ENCODE measurements at regions not wholly inside any gene's neighbourhood (a gene's known extent, or its start where the extent isn't known, plus 50 kb on each side); places are given as distances from the start of the nearest gene placed in this dataset.

DNA sequence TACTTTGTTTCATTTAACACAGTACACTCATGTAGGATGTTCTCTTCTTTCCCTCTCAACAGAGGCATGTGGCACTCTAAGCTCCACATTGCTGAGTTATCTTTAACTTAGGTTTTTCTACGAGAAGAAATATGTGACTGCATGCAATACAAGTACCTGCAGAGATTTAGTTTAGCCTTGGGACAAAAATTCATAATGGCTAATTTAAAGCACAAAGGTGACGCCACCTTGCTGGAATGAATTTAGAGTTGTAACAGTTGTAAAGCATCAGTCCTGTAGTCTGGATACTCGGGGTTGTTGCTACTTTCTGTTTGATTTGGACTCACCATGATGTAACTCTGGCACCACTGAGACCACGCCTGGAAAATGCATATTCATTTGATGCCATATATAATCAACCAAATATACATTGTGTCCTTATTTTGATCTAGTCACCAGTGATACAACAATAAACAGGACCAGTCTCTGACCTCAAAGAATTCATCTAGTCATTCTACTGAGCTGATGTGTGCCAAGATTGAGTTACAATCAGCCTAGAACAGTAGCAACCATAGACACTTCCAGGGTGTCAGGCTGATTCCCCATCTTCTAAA lies 451.0 kb upstream of the ZFP42 start:
- no peak for DNase-seq

DNA sequence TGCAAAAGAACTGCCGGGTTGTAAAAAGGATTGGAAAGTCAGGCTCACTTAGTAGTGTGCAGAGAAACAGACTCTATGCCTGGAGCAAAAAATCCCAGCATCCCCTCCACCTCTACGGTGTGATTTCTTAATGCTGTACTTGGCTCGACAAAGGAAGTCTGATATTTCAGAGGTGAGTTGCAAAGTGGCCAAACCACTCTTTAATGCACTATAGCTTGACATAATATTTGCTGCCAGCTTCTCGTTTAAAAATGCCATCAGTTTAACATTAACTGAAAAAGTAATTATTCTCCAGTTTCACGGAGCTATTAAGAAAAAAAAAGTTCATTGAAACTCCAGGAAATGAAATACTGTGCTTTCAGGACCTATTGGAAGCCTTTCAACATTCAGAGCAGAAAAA lies 448.3 kb upstream of the ZFP42 start:
- no peak for DNase-seq

DNA sequence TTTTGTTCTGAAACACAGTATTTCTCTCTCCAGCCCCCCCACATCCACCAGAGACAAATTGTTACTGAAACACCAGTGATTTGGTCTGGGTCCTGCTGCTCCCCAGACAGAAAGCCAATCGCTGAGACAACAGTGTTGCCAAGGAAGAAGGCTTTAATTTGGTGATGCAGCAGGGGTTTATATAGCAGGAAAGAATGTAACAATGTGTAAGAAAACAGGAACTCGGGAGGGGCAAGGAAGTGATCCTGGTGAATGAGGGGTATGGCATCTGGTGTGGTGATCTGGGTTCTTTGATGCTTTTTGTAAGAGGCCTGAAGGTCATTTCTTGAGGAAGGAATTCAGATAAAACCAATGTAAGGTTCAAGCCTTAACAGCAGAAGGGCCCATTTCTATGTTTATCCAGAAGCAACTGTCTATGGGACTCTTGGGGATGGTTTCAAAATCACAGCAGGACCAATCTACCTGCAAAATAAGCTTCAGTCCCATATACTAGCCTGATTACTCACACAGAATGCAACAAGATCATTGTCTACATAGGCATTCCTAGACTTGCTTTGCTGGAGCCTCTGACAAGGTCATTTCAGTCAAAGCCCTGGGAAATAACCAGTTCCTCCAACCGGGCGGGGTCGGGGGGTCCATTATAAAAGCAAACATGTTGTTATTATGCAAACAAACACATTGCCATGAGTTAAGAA lies 445.2 kb upstream of the ZFP42 start:
- DNase-seq: no peak

- DNase-seq: no peak
These were observed 442.8 kb upstream of the ZFP42 start for GRCh38 chr4:187552781-187553180.

DNA sequence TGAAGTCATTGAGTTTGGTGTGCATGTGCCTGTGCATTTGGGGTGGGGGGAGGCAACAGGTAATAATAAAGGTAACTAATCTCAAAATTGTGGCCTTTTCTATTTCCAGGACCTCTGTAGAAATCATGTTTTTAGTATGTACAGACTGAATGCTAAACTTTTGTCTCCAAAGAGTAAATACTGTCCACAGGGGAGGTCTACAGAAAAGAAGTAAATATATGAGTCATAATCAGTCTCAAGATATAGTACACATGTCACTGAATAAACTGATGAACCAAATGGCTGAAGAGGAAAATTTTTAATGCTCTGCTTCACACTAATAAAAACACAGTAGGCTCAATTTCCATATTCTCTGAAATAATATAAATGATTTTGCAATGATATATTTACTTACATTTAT lies 440.4 kb upstream of the ZFP42 start:
- no peak for DNase-seq

- DNase-seq: no peak
These were observed 437.2 kb upstream of the ZFP42 start for GRCh38 chr4:187558391-187558790.

DNA sequence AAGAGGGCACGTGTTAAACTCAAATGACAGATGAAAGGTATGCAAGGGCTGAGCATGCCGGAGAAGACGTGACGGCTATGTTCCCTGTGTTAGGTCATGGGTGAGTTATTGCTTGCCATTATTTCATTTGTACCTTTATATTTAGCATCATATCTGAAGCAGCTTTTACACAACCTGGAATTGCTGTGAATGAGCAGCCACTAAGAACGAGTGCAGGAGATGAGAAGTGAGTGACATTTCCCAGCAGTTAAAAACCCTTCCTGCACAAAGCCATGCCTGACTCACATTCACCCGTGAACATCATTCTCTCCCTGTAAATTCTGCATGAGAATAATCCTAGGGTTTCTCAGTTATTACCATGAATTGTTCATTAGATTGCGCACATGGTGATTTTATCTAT lies 433.2 kb upstream of the ZFP42 start:
- no peak for DNase-seq

- DNase-seq: no peak
These were observed 430.2 kb upstream of the ZFP42 start for GRCh38 chr4:187565416-187565815.

DNA sequence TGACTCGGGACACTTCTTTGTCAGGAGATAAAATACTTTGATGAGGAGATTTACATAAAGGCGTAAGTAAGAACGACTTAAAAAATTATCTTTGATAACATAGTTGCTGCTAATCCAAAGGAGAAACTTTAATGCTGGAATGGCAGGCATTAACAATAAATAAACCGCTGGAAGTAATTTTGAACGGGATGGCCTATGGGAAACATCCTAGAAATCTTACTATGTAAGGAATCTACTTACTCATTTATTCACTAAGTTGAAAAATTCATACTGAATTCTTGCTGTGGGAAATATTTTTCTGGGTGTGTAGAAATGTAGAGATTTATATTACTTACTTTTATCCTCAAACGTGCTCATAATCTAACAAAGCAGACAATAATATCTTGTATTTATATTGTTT lies 425.7 kb upstream of the ZFP42 start:
- DNase-seq: no peak

- no peak for DNase-seq
These were observed 419.9 kb upstream of the ZFP42 start for GRCh38 chr4:187575706-187576105.

- no peak for DNase-seq
These were observed 418.8 kb upstream of the ZFP42 start for GRCh38 chr4:187576751-187577150.

DNA sequence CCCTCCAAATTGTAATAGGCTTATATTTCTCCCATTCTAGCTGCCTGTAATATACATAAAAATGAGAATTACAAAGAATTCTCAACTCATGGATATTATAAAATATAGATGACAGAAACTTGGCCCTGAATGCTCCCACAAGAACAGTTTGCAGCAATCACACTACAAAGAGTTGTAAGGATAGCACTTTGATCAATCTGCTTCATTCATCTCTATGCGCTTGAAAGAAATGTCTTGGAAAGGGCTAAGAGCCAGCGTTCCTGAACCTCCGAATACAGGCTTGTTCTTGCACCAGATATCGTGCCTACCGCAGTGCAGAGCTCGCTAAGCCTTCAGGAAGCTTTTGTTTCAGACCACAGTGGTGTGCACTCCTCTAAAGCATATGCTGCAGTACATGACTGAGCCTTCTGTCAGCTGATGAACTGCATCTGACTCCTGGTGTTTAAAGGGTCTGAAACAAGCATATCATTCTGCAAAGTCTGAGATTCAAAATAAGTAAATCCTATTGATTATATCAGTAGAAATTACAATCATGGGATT lies 417.6 kb upstream of the ZFP42 start:
- DNase-seq: no peak

DNA sequence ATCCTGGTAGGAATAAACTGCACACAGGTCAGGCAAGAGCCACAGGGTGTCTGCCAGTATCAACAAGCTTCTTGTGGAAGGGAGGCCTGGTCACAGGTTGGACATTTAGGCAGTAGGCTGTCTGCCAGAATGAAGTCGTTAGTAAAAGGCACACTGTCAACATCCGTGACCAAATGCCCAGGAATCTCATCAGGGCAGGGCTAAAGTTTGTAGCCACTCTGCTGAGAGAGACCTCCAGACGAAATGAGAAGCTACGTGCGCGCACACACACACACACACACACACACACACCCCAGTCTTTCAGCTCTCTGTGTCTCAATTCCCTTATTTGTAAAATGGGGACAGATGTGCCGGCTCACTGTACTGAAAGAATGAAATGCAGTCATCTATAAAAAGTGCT lies 408.7 kb upstream of the ZFP42 start:
- no peak for DNase-seq

DNA sequence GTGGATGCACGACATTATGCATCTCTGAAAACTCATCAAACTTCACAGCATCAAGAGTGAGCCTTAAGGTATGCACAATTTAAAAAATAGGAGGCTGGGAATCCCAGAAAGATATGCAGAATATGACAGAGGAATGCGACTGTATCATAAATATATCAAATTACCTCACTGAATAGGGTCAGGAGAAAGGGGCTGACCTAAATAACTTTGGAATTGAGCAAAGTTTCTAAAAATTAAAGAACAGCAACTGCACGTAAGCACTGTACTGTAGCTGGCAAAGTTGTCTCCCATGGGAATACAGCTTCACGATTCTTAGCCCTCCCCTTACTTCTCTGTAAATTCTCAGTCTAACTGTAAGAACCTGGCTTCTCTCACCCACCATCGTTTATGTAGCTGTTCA lies 397.4 kb upstream of the ZFP42 start:
- DNase-seq: no peak

DNA sequence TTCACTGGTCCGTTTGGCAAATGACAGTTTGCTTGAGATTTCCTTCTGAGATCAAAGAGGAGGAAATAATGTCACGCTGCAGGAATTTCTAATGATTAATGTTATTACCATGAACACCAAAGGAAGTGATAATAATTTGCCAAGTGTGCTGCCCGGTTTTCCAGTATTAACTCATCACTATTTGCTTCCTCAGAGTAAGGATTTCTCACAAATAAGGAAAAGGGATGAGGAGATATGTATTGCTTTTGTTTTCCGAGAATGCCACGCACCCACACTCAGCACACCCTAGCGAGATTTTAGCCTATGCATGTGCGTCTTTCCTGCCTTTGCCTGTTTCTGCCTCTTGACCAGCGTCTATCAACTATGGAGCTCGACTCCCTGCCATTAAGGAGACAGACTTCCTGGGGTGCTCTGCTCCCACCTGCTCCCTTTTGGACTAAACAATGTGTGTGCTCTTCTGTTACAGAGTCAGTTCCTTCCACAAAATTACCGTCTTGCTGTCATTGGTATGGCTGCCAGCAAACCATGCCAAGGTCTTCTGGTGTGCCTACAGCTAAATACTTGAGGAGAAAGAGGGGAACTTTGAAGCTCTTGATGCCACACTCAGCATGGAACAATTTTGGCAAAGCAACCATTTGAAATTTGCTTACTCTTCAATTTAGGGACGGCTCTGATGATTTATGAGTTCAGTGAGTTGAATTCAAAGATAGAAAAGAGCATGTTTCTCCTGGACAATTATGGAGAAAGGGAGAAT lies 393.1 kb upstream of the ZFP42 start:
- DNase-seq: no peak

GRCh38 chr4:187603093-187604025 lies 392.2 kb upstream of the ZFP42 start:
- no peak for DNase-seq

DNA sequence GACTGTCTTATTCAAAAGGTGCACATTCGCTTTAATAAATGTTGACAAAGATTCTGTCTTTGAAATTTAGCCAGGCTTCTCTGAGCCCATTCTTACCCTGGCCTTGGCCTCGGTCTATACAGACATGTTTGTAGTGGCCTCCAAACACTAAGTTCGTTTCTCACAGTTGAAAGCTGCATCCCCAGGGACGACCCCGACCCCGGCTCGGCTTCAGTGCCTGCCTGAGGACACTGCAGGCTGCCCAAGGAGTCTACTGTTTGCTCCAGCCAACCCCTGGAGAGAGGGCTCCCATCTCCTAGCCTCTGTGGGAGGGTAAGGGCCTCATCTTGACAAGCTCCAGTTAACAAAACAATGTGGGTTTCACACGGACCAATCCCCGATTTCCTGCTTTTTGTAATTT lies 390.6 kb upstream of the ZFP42 start:
- no peak for DNase-seq

GRCh38 chr4:187606581-187606980 lies 389.0 kb upstream of the ZFP42 start:
- DNase-seq: peak; percentile 66

- no peak for DNase-seq
These were observed 387.6 kb upstream of the ZFP42 start for GRCh38 chr4:187608001-187608421.

DNA sequence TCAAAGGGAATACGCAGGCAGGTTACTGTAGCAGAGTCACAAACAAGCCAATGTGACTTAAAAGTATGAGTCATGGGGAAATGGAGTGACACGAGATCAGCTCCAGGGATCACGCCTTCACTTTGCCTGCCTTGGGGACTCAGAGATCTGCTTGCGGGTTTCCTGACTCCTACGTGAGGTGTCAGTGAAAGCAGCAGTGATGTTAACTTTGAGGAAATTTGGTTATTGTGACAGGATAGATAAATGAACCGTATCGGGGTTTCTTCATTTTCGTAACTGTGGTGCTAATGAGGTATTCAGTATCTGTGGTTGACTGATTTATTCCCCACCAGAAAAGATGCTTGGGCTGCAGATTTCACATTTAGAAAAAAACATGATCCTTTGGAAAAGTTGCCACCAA lies 383.3 kb upstream of the ZFP42 start:
- DNase-seq: no peak

- no peak for DNase-seq
These were observed 382.3 kb upstream of the ZFP42 start for GRCh38 chr4:187613089-187613839.

DNA sequence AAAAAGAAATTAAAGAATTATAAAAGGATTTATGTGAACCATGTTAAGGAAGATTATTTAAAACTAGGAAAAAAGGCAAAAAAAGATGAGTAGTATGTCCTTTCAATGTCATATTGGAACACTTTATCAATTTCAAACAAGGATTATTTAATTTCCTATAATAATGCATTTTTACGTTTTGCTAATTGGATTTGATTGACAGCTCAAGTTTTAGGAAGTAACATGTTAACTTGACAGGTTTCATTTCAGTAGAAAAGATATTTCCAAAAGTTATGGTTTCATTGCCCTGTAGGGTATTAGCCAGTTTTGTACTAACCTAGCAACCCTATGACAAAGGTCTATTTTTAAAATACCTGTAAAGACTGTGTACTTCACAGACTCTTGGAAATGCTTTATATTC lies 379.6 kb upstream of the ZFP42 start:
- no peak for DNase-seq

Measured in DMS153 (cell line).